ENCODE measurements at regions not wholly inside any gene's neighbourhood (a gene's known extent, or its start where the extent isn't known, plus 50 kb on each side); places are given as distances from the start of the nearest gene placed in this dataset.

DNA sequence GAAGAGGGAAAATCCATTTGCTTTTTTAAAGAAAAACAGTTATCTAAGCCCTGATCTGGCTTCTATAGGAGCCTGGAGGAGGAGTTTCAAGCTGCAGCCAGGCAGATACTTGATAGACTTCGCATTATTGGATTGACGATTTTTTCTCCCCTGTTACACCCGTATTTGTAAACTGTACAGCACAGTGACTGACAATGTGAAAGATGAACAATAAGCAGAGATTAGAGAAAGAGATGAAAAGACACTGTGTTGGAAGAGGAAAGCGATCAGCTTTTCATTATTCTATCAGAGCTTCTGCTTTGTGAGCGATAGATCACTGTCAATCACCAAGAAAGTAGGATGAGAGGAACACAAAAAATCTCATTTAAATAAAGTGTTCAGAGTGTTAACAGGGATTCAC is 639.2 kb downstream of the TLL1 start:
- Histone ChIP-seq H3K9ac (ENCODE audit: extremely low read depth, insufficient read length, low read length) (no peak overlapping the region), H2BK15ac (ENCODE audit: low read depth, low read length) (no peak overlapping the region), H3K23me2 (ENCODE audit: insufficient read length, low read depth, low read length, poor library complexity, severe bottlenecking) (no peaks in the 10 kb centered on the region), H3K4me2 (ENCODE audit: insufficient read depth, insufficient read length, low read length) (no peak overlapping the region), H4K8ac (replicated peaks; ENCODE audit: insufficient read length, low read depth, low read length) (no peak overlapping the region), H3K56ac (ENCODE audit: insufficient read length, low read depth, low read length) (no peak overlapping the region), H3K23ac (ENCODE audit: insufficient read length, low read depth, low read length) (no peak overlapping the region), H3K9me3 (ENCODE audit: control insufficient read depth, low read depth, low read length) (no peaks in the 10 kb centered on the region), H2BK120ac (ENCODE audit: low read depth, low read length, poor library complexity, severe bottlenecking) (no peak overlapping the region), H3K27me3 (ENCODE audit: insufficient read depth, low read length) (no peaks in the 10 kb centered on the region), H2AK5ac (ENCODE audit: insufficient read length, low read length) (no peak overlapping the region), H2AFZ (ENCODE audit: low read length) (no peak overlapping the region), H3K79me2 (ENCODE audit: insufficient read depth, low read length) (no peaks in the 10 kb centered on the region), H2BK20ac (ENCODE audit: low read depth, low read length, poor library complexity, severe bottlenecking) (no peak overlapping the region), H2BK12ac (ENCODE audit: insufficient read length, low read depth, low read length) (no peak overlapping the region), H4K91ac (ENCODE audit: insufficient read length, low read depth, low read length) (no peak overlapping the region), H4K20me1 (ENCODE audit: control insufficient read depth, insufficient read depth, insufficient read length) (no peaks in the 10 kb centered on the region), H3K79me1 (ENCODE audit: insufficient read depth, low read depth, low read length, poor library complexity, severe bottlenecking) (no peaks in the 10 kb centered on the region), H3K14ac (ENCODE audit: insufficient read depth, low read length) (no peak overlapping the region), H4K5ac (ENCODE audit: insufficient read length, low read depth, low read length) (no peak overlapping the region), H3K4me1 (ENCODE audit: insufficient read depth, low read length) (no peaks in the 10 kb centered on the region), H3T11ph (ENCODE audit: low read length) (no peak overlapping the region), H3K18ac (ENCODE audit: insufficient read length, low read depth, low read length) (no peak overlapping the region), H3K27ac (ENCODE audit: insufficient read length, low read depth, low read length) (no peak overlapping the region), H2BK5ac (ENCODE audit: insufficient read length, low read length) (no peak overlapping the region), H3K4ac (ENCODE audit: low read depth, low read length) (no peak overlapping the region)
- Mint-ChIP-seq H3K4me1 (no peaks in the 10 kb centered on the region), H3K27ac (no peak overlapping the region), H3K36me3 (ENCODE audit: insufficient read depth in 1 of 3, low read depth in 3 of 3) (no peaks in the 10 kb centered on the region), H3K27me3 (ENCODE audit: low read depth) (no peaks in the 10 kb centered on the region), H3K9me3 (no peaks in the 10 kb centered on the region), H3K4me3 (no peak overlapping the region)
- TF ChIP-seq, protein P1, sequence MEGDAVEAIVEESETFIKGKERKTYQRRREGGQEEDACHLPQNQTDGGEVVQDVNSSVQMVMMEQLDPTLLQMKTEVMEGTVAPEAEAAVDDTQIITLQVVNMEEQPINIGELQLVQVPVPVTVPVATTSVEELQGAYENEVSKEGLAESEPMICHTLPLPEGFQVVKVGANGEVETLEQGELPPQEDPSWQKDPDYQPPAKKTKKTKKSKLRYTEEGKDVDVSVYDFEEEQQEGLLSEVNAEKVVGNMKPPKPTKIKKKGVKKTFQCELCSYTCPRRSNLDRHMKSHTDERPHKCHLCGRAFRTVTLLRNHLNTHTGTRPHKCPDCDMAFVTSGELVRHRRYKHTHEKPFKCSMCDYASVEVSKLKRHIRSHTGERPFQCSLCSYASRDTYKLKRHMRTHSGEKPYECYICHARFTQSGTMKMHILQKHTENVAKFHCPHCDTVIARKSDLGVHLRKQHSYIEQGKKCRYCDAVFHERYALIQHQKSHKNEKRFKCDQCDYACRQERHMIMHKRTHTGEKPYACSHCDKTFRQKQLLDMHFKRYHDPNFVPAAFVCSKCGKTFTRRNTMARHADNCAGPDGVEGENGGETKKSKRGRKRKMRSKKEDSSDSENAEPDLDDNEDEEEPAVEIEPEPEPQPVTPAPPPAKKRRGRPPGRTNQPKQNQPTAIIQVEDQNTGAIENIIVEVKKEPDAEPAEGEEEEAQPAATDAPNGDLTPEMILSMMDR (conservative IDR thresholded peaks at IDR 0.05): no peak
- no peak for DNase-seq
- no CpG with 5 or more reads among the region's 5 CpGs for WGBS (ENCODE audit: extremely low coverage, insufficient read length, low lambda C conversion rate)
